CD4-positive, alpha-beta T cell treated with Interleukin-17A for 4 hours (primary cell): ENCODE measurements at regions not wholly inside any gene's neighbourhood (a gene's known extent, or its start where the extent isn't known, plus 50 kb on each side); places are given as distances from the start of the nearest gene placed in this dataset.

Source experiments
- DNase-seq: peaks from one replicate; pipeline ENCODE4 v3.0.0-alpha.2; 2020; ENCODE audit warnings: mixed read lengths

- DNase-seq: no peak
Observed at GRCh38 chr7:112594397-112594796, 113.6 kb downstream of the LSMEM1 start.

DNA sequence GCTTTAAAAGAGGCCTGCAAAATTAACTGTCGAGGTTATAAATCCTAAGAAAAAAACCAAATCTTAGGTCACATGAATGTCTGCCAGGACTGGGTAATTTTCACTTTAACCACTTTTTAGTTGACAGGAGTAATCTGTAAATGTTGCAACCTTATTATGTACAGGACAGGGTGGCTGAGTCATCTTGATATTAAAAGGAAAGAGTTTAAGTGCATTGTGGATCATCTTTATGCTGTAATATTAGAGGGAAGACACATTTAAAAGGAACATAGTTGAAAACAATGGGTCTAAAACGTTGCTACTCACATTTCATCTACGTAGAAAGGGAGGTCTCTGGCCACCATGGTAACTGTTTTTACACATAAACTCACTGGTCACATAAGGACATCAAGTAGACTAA lies 115.5 kb downstream of the LSMEM1 start:
- no peak for DNase-seq

GRCh38 chr7:112596981-112597380 lies 116.2 kb downstream of the LSMEM1 start:
- DNase-seq: no peak

DNA sequence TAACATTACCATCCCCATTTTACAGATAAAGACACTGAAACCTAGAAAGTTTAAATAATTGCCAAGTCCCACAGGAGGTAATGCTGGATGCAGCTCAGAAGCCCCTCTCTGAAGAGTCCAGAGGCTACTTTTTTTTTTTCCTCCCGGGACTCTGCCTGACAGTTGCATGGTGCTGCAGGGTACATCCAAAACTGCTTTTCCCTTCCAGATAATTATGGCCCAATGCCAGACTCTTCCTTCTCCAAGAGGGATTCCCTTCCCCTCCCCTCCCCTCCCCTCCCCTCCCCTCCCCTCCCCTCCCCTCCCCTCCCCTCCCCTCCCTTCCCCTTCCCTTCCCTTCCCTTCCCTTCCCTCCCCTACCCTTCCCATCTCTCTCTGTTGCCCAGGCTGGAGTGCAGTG lies 122.9 kb downstream of the LSMEM1 start:
- no peak for DNase-seq

- DNase-seq: no peak
Observed at GRCh38 chr7:112610636-112611035, 129.8 kb downstream of the LSMEM1 start.

DNA sequence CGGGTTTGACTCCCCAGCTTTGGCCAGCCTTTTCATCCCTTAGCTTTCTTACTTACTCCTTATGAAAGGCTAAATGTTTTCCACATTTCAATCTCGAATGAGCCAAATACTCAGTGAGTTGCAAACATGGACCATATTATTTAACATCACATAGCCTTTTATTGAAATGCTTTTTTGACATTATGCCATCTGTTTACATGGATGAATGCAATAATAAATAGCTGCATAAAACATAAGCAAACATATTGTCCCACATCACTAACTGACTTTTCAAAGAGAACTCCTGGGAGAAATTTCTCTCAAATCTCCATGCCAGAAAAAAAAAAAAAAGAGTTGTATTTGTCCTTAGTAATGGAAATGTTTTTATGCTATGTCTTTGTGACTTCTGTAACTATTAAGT lies 134.9 kb downstream of the LSMEM1 start:
- DNase-seq: no peak

DNA sequence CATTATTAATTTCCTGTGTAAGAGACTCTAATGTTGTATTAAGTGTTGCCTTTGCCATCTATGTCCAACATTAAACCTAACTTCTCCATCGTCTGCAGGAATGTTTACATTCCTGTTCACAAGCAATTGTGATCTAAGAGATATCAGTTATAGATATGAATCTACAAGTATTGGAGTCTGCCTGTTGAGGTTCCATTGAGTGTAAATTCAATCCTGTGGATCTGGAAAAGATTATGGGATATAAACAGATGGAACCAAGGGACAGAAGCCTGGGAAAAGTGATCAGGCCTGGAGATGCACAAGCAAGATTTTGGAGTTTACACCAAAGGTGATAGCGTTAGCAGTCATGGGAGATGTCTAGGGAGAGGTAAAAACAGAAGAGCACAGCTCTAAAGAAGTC lies 135.5 kb downstream of the LSMEM1 start:
- DNase-seq: no peak

DNA sequence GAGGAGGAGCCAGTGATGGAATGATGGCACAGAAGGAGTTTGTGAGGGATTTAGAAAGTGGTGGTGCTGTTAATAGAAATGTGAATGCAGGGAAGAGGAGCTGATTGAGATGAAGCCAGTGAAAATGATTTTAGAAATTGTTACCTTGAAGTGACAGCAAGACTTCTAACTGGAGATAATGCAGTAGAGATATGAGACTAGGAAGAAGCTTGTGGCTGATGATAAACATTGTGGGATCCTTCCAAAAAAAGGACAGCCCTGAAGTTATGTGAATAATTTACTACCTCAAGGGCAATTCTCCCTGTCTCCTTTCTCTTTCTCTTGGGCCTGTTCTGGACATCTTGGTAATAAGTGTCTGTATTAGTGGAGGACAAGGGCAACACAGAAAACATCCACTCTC lies 138.6 kb downstream of the LSMEM1 start:
- no peak for DNase-seq

GRCh38 chr7:112622159-112622715 lies 141.4 kb downstream of the LSMEM1 start:
- no peak for DNase-seq

DNA sequence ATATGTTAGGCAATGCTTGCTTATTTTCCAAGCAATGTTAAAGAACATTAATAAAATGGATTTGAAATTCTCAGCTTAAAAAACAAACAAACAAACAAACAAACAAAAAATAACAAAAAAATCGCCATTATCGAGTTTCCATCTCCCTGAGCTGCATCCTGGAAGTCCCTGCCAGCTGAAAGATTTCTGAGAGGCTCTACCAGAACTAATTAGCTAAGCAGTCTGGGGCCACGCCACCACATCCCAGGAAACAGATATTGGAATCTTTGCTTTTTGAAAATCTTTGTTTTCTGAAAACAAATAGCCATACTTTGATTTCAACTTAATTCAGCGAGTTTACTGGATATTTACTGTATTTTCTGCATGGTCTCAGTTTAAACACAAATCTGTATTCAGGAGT lies 143.6 kb downstream of the LSMEM1 start:
- DNase-seq: no peak

DNA sequence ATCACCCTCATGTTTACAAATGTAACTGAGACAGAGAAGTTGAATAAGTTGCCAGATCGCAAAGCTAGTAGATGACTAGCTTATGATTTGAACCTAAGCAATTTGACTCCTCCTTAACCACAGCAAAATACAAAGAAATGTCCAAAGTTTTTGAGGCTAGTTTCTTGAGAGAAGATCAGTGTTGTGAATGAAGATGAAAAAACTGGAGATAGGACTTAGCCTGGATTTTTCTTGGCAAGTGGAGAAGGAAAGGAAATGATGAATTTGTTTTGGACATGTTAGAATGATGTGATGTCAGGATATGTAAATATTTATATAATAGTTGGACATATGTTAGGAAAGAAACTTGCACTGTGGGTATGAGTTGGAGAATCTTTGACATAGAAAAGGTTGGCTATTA lies 149.8 kb downstream of the LSMEM1 start:
- no peak for DNase-seq

DNA sequence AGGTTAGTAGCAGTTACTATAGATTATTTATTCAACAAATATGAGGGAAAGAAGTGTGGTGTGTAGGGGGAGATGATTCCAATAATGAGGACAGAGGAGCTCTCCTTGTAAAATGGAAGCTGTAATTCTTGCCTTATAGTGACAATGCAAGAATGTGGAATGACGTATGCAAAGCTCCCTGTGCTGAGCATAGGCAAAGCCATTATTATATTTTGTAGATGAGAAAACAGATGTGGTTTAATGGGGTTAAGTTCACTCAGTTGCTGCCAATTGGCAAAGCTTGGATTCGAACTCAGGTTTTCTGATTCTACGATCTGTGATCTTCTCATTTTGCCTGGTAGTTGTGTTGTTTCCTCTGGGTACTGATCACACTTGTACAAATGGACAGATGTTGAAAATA lies 153.3 kb downstream of the LSMEM1 start:
- DNase-seq: no peak

DNA sequence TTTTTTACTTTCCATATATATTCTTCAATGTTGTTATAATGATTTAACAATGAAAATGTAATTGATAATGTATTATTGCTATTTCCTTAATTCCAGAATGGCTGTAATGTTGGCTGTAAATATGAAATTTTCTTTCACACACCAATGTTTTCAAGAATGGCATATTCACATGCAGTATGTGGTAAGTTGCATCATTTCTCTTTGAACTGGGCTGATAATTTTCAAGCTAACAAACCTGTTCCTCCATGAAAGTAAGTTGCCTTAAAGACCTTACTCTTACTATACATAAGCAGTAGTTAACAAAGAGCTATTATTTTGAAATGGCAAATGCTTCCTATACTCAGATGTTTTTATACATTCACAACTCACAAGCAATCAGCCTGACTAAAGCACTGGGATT lies 154.5 kb downstream of the TMEM168 start:
- no peak for DNase-seq

- DNase-seq: no peak
Observed at GRCh38 chr7:112638675-112639400, 151.4 kb downstream of the TMEM168 start.

DNA sequence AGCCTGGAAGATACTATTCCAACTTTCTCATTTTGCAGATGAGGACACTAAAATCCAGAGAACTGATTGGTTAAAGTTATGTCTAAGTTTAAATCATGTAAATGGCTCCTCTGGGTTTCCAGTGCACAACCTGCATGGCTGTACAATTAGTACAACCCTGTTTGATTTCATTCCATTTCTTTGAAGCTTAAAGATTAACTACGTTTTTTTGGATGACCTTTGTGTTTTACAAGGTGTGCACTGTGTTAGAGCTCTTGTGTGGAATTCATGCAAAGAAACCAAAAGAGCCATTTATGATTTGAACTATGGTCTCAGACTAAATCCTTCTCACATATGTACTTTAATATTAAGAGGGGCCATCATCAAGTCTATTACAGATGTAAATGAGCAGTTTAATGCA lies 149.5 kb downstream of the TMEM168 start:
- no peak for DNase-seq

- no peak for DNase-seq
Observed at GRCh38 chr7:112646783-112647182, 143.4 kb downstream of the TMEM168 start.

- no peak for DNase-seq
Observed at GRCh38 chr7:112648781-112649180, 141.4 kb downstream of the TMEM168 start.

GRCh38 chr7:112649560-112649959 lies 140.6 kb downstream of the TMEM168 start:
- no peak for DNase-seq

DNA sequence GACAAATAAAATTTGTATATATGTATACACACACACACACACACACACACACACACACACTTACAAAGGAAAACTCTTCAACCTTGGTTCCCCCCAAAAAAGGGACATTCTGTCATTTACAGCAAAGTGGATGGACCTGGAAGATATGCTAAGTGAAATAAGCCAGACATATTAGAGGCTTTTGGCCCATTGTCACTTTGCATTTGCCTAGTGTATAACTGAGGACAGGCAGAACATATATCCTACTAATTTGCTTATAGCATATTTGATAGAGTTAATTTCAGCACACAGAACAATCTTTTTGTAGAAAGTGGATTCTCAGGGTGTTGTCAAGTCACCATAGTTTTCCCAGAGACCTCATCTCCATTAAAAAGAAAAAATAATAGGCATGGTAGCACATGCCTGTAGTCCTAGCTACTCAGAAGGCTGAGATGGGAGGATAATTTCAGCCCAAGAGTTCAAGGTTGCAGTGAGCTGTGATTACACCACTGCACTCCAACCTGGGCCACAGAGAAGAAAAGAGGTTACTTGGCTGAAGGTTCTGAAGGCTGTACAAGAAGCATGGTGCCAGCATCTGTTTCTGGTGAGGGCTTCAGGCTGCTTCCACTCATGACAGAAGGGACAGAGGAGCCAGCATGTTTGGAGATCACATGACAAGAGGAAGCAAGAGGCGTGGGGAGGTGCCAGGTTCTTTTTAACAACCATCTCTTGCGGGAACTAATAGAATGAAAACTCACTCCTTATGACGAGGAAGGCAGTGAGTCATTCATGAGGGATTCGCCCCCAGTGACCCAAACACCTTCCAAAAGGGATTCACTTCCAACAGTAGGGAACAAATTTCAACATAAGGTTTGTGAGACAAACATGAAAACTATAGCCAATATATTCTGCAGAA lies 135.6 kb downstream of the TMEM168 start:
- DNase-seq: no peak

- no peak for DNase-seq
Observed at GRCh38 chr7:112665709-112666108, 124.5 kb downstream of the TMEM168 start.

DNA sequence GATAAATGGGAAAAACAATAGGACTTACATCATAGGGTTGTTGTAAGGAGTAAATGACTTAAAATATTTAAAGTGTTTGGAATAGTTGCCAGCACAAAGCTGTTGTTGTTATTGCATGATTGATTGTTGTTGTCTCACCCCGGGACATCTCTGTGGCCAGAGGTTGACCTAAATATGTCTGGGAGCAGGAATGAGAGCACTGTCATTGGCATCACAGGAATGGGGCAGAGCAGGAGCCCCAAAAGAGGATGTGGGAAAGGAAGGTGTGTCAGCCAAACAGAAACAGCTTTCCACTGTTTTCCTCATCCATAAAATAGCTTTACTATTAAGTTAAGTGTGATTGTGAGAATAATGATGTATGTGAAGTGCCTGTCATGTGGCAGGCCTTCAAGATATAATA lies 121.6 kb downstream of the TMEM168 start:
- DNase-seq: no peak

GRCh38 chr7:112669306-112669705 lies 120.9 kb downstream of the TMEM168 start:
- DNase-seq: no peak

DNA sequence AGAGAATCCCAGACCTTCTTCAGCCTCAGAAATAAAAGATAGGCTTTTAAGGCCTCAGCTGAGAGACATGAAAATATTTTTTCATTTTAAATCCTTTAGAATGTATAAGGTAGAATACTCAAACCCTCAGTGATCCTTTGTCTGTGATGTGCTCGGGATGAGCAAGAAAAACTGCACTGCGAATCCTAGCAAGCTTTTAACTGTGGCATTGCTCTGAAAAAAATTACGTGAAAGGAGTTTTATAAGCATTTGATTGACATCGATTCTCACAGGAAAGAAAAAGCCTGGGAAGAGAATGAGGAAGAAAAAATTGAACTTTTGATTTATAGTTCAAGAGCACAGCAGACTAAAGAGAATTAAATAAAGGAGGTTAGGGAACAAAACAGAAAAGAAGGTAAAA lies 120.0 kb downstream of the TMEM168 start:
- no peak for DNase-seq

- DNase-seq: no peak
Observed at GRCh38 chr7:112678626-112679025, 111.6 kb downstream of the TMEM168 start.
